ENCODE measurements at regions not wholly inside any gene's neighbourhood (a gene's known extent, or its start where the extent isn't known, plus 50 kb on each side); places are given as distances from the start of the nearest gene placed in this dataset.

DNA sequence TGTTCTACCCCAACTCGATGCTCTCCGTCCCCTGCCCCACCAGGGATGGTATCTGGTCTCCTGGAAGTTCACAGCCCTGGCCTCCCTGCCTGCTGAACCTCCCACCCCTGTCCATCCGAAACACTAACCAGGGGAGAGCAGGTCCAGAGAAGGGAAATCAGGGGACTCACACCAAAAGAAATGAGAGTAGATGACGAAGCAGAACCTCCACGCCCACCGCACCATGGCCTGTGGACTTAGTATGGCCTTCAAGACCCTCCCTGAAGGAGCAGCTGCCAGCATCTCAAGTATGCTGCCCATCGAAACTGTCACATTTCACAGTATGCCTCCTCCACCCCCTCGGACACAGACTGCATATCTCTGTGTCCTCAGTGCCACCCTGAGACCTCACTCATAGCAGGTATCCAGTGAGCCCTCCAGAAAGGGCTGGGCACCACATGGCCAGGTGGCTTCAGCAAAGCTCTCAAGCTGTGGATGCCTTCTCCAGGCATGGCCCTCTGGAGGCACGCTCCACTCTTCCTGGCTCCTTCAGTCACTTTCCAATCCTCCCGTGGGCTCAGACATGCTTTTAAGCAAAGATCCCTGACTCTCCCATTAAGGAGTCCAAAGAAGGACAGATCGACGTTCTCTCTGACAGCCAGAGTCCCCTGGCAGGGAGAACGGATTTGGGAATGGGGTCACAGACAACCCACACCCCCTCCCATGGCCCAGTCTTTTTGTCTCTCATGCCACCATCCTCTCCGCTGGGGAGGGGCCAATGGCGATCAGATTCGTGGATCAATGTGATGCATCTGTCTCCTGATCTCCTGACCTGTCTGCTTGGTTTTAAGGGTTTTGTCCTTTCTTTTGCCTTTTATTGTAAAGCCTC is 158.4 kb downstream of the ANKRD60 start:
- ATAC-seq, result no peak
- no peaks in the 10 kb centered on the region for H4K20me1 ChIP-seq (ENCODE audit: control insufficient read depth, insufficient read depth)
- in situ Hi-C loops (cut with MboI), result no loop called here
- ChIA-PET SMC1A (ENCODE audit: uncharacterized antibody, unreplicated experiment) (no interaction called here), POLR2A (no interaction called here), CTCF (interaction anchor here (0.6 kb wide), 1 partner anchor 76 kb away, joined by 3 read pairs; no protein-coding TSS in a partner anchor), RAD21 (ENCODE audit: unreplicated experiment) (no interaction called here)
- no peak overlapping the region for H2AFZ ChIP-seq (ENCODE audit: control insufficient read depth, low read depth, low read length)
- H3K4me3 ChIP-seq, result no peak overlapping the region
- 20% methylated on average over 16 of the region's 16 CpGs for WGBS (ENCODE audit: insufficient coverage, insufficient replicate concordance, low lambda C conversion rate, missing lambda C conversion rate)
- BruUV-seq (replicated peaks), result no TSS peak
- no peak overlapping the region for H3K27ac ChIP-seq (ENCODE audit: control insufficient read depth, insufficient read depth)
- H3K4me1 ChIP-seq (ENCODE audit: control insufficient read depth, insufficient read depth, low read length), result no peaks in the 10 kb centered on the region
- peaks cover 0 to 6% of the 10 kb centered on the region in 2 experiments; a peak in 3 of 4 replicates for H3K27me3 ChIP-seq (replicated peaks in 1 of 2; ENCODE audit: control insufficient read depth in 2 of 2, insufficient read depth in 2 of 2, low read length in 1 of 2)
- TF ChIP-seq USF1 (IDR thresholded peaks at IDR 0.05; ENCODE audit: borderline replicate concordance, extremely low read length, insufficient read depth, low read depth, low read length) (no peak), SMC3 (IDR thresholded peaks at IDR 0.05; ENCODE audit: borderline replicate concordance, low read length) (no peak), ZZZ3 (IDR thresholded peaks at IDR 0.05; ENCODE audit: control insufficient read depth, insufficient read length, low read depth) (no peak), YY1 (IDR thresholded peaks at IDR 0.05; ENCODE audit: low read depth, low read length) (no peak), SMAD5 (IDR thresholded peaks at IDR 0.05; ENCODE audit: low read depth) (no peak), FOS (IDR thresholded peaks at IDR 0.05; ENCODE audit: borderline replicate concordance, extremely low read depth, insufficient read length) (no peak), LARP7 (IDR thresholded peaks at IDR 0.05) (no peak), FOXM1 (IDR thresholded peaks at IDR 0.05; ENCODE audit: low read depth, low read length) (no peak), SUPT20H (IDR thresholded peaks at IDR 0.05; ENCODE audit: borderline replicate concordance, control insufficient read depth, low read depth, low read length) (no peak), NKRF (conservative IDR thresholded peaks at IDR 0.05) (no peak)
- no peak overlapping the region for H3K4me2 ChIP-seq (ENCODE audit: control insufficient read depth, insufficient read depth)
- no peak overlapping the region for H3K9ac ChIP-seq (ENCODE audit: control insufficient read depth, insufficient read depth, low read length)
- DNase-seq (ENCODE audit: low read depth, low spot score), result no peak
- no peaks in the 10 kb centered on the region for H3K9me3 ChIP-seq (replicated peaks; ENCODE audit: control insufficient read depth, insufficient read depth, low read length)
- no peaks in the 10 kb centered on the region for H3K36me3 ChIP-seq (ENCODE audit: control insufficient read depth in 2 of 2, insufficient read depth in 2 of 2, low read length in 1 of 2)
- FAIRE-seq, result no peak
- no peaks in the 10 kb centered on the region for H3K79me2 ChIP-seq (ENCODE audit: control insufficient read depth, insufficient read depth, low read length)
- intact Hi-C loops (cut with micrococcal nuclease; ENCODE audit: unreplicated experiment), result no loop called here

Data from GM12878 (cell line).